ENCODE measurements at regions not wholly inside any gene's neighbourhood (a gene's known extent, or its start where the extent isn't known, plus 50 kb on each side); places are given as distances from the start of the nearest gene placed in this dataset.

DNA sequence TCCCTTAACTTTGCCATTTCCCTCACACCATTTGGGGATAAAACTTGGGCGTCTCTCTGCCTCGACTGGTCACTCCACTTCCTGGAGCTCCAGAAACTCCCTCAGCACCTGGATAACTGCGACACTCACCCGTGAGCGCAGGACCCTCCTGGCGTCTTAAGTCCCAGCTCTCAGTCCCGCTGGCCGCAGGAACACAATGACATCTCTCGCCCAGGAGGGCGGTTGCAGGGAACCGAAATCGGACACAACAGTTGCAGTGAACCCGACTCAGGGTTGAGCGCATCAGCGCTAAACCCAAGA is 370.9 kb upstream of the SMIM31 start:
- peak overlapping the region; percentile 22 for H3K4me3 ChIP-seq (ENCODE audit: low read depth, low read length)
- DNase-seq (ENCODE audit: low read depth), result no peak
- TF ChIP-seq, protein P1, sequence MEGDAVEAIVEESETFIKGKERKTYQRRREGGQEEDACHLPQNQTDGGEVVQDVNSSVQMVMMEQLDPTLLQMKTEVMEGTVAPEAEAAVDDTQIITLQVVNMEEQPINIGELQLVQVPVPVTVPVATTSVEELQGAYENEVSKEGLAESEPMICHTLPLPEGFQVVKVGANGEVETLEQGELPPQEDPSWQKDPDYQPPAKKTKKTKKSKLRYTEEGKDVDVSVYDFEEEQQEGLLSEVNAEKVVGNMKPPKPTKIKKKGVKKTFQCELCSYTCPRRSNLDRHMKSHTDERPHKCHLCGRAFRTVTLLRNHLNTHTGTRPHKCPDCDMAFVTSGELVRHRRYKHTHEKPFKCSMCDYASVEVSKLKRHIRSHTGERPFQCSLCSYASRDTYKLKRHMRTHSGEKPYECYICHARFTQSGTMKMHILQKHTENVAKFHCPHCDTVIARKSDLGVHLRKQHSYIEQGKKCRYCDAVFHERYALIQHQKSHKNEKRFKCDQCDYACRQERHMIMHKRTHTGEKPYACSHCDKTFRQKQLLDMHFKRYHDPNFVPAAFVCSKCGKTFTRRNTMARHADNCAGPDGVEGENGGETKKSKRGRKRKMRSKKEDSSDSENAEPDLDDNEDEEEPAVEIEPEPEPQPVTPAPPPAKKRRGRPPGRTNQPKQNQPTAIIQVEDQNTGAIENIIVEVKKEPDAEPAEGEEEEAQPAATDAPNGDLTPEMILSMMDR (conservative IDR thresholded peaks at IDR 0.05; ENCODE audit: low read depth, low read length), result no peak

DNA sequence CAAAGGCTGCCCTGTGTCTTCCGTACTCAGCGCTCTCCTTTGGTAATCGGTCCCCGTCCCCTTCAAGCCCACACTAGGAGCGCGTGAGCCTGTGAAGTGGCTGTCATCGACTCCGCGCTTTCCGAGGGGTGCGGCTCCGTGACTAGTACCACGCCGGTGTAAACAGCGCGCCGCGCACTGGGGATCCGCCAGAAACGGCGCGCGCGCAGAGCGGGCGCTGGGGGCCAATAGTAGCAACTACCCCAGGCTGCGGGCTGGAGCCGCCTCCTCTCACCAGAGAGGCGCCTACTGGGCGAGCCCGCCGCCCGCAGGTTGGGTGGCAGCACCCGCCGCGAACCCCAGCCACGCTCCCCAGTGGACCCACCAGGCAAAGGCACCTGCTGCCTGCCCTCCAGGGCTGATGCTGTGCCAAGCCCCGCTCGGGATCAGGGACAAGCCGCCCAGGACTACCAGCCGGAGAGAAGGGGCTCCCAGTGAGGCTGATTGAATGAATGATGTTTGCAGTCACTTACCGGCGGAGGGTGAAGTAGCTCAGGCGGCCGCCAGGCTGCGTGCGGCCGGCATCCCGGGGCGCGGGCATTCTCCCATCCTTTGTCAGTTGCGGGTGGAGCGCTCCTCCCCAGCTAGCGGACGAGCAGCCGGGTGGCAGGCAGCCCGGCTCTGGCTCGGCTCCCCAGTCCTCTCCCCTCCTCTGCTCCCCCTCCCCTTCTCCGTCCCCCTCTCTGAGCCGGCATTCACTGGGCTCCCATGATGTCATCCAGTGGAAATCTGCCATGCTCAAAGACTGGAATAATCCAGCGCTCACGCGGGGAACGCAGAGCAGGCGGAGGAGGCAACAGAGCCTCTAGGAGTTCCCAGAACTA is 370.3 kb upstream of the SMIM31 start:
- TF ChIP-seq, protein P1 (conservative IDR thresholded peaks at IDR 0.05; ENCODE audit: low read depth, low read length), result peak; percentile 7
- peak overlapping the region; percentile 22 for H3K4me3 ChIP-seq (ENCODE audit: low read depth, low read length)
- DNase-seq (ENCODE audit: low read depth), result peak; percentile 7

DNA sequence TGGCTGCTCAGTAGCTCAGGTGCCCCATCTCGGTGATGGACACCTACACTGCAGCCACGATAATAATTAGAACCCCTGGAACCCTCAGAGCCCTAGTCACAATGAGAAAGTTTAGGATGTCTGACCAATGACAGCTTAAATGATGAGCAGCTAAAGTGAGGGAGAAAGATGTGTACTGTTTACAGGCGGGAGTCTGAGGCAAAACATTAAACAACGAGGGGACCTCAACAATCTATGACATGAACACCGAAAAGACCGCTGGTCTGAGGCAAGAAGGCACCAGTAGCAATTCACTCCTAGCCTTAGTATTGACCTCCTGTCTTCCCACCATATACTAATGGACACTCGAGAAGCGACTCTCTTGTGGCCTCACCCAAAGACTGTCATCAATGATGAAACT is 369.5 kb upstream of the SMIM31 start:
- TF ChIP-seq, protein P1 (conservative IDR thresholded peaks at IDR 0.05; ENCODE audit: low read depth, low read length), result no peak
- no peak for DNase-seq (ENCODE audit: low read depth)
- no peak overlapping the region for H3K4me3 ChIP-seq (ENCODE audit: low read depth, low read length)

DNA sequence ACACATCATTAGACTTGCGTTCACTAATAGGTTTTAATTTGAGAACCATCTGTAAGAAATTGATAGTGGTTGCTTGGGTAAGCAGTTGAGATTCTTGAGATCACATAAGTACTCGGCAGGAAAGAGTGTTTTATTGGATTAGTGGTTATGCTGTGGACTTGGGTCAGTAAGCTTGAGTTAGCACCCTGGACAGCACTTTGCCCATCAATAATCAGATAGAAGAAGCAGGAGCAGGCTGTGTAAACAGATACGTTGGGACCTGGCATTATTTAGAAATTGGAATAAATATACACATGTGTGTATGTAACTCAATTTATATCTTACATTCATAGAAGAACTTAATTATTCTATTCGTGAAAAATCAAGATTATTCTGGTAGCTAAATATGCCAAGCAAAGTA is 357.5 kb upstream of the SMIM31 start:
- TF ChIP-seq, protein P1 (conservative IDR thresholded peaks at IDR 0.05; ENCODE audit: low read depth, low read length), result no peak
- DNase-seq (ENCODE audit: low read depth), result no peak
- H3K4me3 ChIP-seq (ENCODE audit: low read depth, low read length), result no peak overlapping the region

DNA sequence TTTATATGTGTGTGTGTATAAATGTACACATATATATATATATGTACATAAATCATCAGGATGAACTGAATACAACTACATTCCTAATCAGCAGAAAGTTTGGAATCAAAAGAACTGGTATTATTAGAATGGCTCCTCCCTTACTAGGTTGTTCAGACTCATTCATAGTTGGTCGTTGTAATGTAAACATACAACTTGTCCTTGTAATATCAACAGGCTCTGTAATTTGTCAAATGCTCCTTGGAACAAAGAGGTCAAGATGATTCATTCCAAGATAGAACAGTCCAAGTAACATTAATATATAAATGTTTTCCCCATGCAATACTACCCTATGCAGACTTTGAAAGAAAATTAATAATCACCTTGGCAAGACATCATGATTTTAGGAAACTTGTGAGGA is 351.4 kb upstream of the SMIM31 start:
- DNase-seq (ENCODE audit: low read depth), result no peak
- no peak overlapping the region for H3K4me3 ChIP-seq (ENCODE audit: low read depth, low read length)
- TF ChIP-seq, protein P1 (conservative IDR thresholded peaks at IDR 0.05; ENCODE audit: low read depth, low read length), result no peak

DNA sequence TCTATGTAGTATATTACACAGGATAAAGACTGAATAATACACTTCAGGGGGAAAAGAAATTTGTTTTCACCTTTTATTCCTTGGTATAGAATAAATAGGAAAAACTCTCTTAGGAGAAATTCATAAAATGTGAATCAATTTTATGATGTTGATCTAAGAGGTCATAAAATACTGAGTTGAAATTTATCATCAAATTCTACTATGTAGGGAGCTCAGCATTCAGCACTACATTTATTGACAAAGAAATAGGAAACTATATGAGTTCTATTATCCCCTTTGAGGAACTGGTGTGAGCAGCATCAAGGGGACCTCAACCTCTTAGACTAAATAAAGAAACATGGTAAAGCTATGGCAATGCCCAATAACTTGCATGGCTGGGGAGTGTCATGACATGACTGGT is 348.2 kb upstream of the SMIM31 start:
- H3K4me3 ChIP-seq (ENCODE audit: low read depth, low read length), result no peak overlapping the region
- DNase-seq (ENCODE audit: low read depth), result no peak
- TF ChIP-seq, protein P1 (conservative IDR thresholded peaks at IDR 0.05; ENCODE audit: low read depth, low read length), result no peak

DNA sequence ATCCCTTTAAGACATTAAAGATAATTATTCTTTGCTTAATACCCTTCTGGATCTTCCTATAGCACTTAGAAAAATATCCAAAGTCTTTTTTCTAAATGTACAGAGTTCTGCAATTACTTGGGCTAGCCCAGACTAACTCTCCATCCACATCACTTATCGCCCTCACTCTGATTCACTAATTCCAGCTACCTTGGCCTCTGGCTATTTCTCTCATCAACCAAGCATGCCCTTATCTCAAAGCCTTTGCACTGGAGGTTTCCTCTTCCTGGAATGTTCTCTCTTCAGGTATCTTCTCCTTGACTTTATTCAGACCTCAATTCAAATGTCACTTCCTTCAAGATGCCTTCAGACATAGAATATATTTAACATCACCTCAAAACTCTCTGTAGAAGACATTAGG is 345.1 kb upstream of the SMIM31 start:
- TF ChIP-seq, protein P1 (conservative IDR thresholded peaks at IDR 0.05; ENCODE audit: low read depth, low read length), result no peak
- H3K4me3 ChIP-seq (ENCODE audit: low read depth, low read length), result no peak overlapping the region
- DNase-seq (ENCODE audit: low read depth), result no peak
